ENCODE measurements at regions not wholly inside any gene's neighbourhood (a gene's known extent, or its start where the extent isn't known, plus 50 kb on each side); places are given as distances from the start of the nearest gene placed in this dataset.

- no peak for TF ChIP-seq CTCF (optimal IDR thresholded peaks at IDR 0.05 in 1 of 3, IDR thresholded peaks at IDR 0.05 in 1 of 3, conservative IDR thresholded peaks at IDR 0.05 in 1 of 3; ENCODE audit: extremely low read depth in 1 of 3, insufficient read depth in 2 of 3, low read length in 3 of 3)
- no peak for TF ChIP-seq EZH2 (IDR thresholded peaks at IDR 0.05; ENCODE audit: low read length)
Observed at GRCh38 chr7:155231941-155232340, 65.7 kb upstream of the INSIG1 start.

Data from keratinocyte (primary cell).